Gastrocnemius medialis (tissue), 4 donors: ENCODE measurements at regions not wholly inside any gene's neighbourhood (a gene's known extent, or its start where the extent isn't known, plus 50 kb on each side); places are given as distances from the start of the nearest gene placed in this dataset.

Experiments used
- ATAC-seq, 2 donors: fragments of 150-250 bp; one replicate each; pipeline ENCODE4 v1.9.1; 2016
- DNase-seq, 2 donors: peaks; one replicate each; pipeline ENCODE4 v3.0.0-alpha.2; 2019
- H3K27ac ChIP-seq, 4 donors: fragments of 200-600 bp; sonication (generic); 1 replicate in 1 of 4; 2 replicates in 3 of 4; pipeline ENCODE4 v1.5.1; 2016 to 2018; ENCODE audit warnings: mild to moderate bottlenecking in 2 of 4, moderate library complexity in 1 of 4
- H3K27me3 ChIP-seq, 3 donors: fragments of 200-600 bp; sonication (generic) in 2 of 3; 1 replicate in 1 of 3; 2 replicates in 2 of 3; pipeline versions ENCODE4 v1.5.1 to v1.6.0; 2016 to 2019; ENCODE audit warnings: mild to moderate bottlenecking in 1 of 3, moderate library complexity in 1 of 3
- H3K36me3 ChIP-seq, 2 donors: fragments of 200-600 bp; sonication (generic) in 1 of 2; one replicate each; pipeline ENCODE4 v1.5.1; 2017 to 2018
- H3K4me1 ChIP-seq, 2 donors: fragments of 200-600 bp; sonication (generic) in 1 of 2; one replicate each; pipeline ENCODE4 v1.5.1; 2016 to 2017; ENCODE audit warnings: mild to moderate bottlenecking in 2 of 2
- H3K4me3 ChIP-seq, 4 donors: fragments of 200-600 bp; sonication (generic) in 3 of 4; 1 replicate in 1 of 4; 2 replicates in 3 of 4; pipeline ENCODE4 v1.5.1; 2016 to 2019; ENCODE audit warnings: mild to moderate bottlenecking in 2 of 4
- H3K9me3 ChIP-seq, 3 donors: fragments of 200-600 bp; sonication (generic) in 2 of 3; 1 replicate in 1 of 3; 2 replicates in 2 of 3; pipeline ENCODE4 v1.5.1; 2016 to 2019
- CTCF ChIP-seq, 5 experiments: fragments of 450-650 bp in 3 of 5; fragments of 200-600 bp in 2 of 5; sonication (generic) in 2 of 5; IDR thresholded peaks in 4 of 5; conservative IDR thresholded peaks in 1 of 5; 1 replicate in 4 of 5; 2 replicates in 1 of 5; pipeline ENCODE4 v1.5.1; 2016 to 2019; ENCODE audit warnings: antibody characterized with exemption in 5 of 5, mild to moderate bottlenecking in 3 of 5, moderate library complexity in 3 of 5
- POLR2A ChIP-seq, 2 donors: fragments of 450-650 bp; IDR thresholded peaks; one replicate each; pipeline ENCODE4 v1.6.1; 2017; ENCODE audit warnings: antibody characterized with exemption in 2 of 2, mild to moderate bottlenecking in 2 of 2, moderate library complexity in 2 of 2
- in situ Hi-C, 4 donors: fragments of 200-750 bp; cut with MboI; loops; one replicate each; pipeline versions ENCODE4 v1.15.0 to v1.8.0; 2017; ENCODE audit warnings: low sequenced_read_pairs in 4 of 4
- intact Hi-C: fragments of 100-400 bp; cut with DNase I; formaldehyde crosslinking; loops from one replicate; pipeline ENCODE4 v1.15.1; 2023; ENCODE audit warnings: low total_unique reads

- Histone ChIP-seq H3K27ac (no peak overlapping the region), H3K4me3 (no peak overlapping the region), H3K4me1 (no peaks in the 10 kb centered on the region), H3K27me3 (no peaks in the 10 kb centered on the region), H3K9me3 (no peaks in the 10 kb centered on the region), H3K36me3 (no peaks in the 10 kb centered on the region)
- DNase-seq (no peak), ATAC-seq (no peak)
- in situ Hi-C loops (no loop called here), intact Hi-C loops (no loop called here)
- TF ChIP-seq POLR2A (IDR thresholded peaks at IDR 0.05) = no peak
- no peak for TF ChIP-seq CTCF (IDR thresholded peaks at IDR 0.05 in 4 of 5, conservative IDR thresholded peaks at IDR 0.05 in 1 of 5)
These were observed 295.9 kb upstream of the ITGA1 start for GRCh38 chr5:52491818-52492217.

GRCh38 chr5:52497133-52497693 lies 290.5 kb upstream of the ITGA1 start:
- DNase-seq (no peak), ATAC-seq (no peak)
- intact Hi-C loops = no loop called here
- Histone ChIP-seq H3K36me3 (no peaks in the 10 kb centered on the region), H3K4me3 (no peak overlapping the region), H3K9me3 (no peaks in the 10 kb centered on the region), H3K27ac (no peak overlapping the region), H3K27me3 (no peaks in the 10 kb centered on the region), H3K4me1 (no peaks in the 10 kb centered on the region)
- TF ChIP-seq CTCF (IDR thresholded peaks at IDR 0.05 in 4 of 5, conservative IDR thresholded peaks at IDR 0.05 in 1 of 5) = no peak
- TF ChIP-seq POLR2A (IDR thresholded peaks at IDR 0.05) = no peak
- in situ Hi-C loops = no loop called here

GRCh38 chr5:52498607-52499006 lies 289.1 kb upstream of the ITGA1 start:
- in situ Hi-C loops (no loop called here), intact Hi-C loops (no loop called here)
- H3K27me3 ChIP-seq = no peaks in the 10 kb centered on the region
- no peaks in the 10 kb centered on the region for H3K36me3 ChIP-seq
- no peak overlapping the region for H3K27ac ChIP-seq
- no peak for ATAC-seq
- no peak for DNase-seq
- H3K9me3 ChIP-seq = no peaks in the 10 kb centered on the region
- TF ChIP-seq POLR2A (IDR thresholded peaks at IDR 0.05) (no peak), CTCF (IDR thresholded peaks at IDR 0.05 in 4 of 5, conservative IDR thresholded peaks at IDR 0.05 in 1 of 5) (no peak)
- no peak overlapping the region for H3K4me3 ChIP-seq
- no peaks in the 10 kb centered on the region for H3K4me1 ChIP-seq

DNA sequence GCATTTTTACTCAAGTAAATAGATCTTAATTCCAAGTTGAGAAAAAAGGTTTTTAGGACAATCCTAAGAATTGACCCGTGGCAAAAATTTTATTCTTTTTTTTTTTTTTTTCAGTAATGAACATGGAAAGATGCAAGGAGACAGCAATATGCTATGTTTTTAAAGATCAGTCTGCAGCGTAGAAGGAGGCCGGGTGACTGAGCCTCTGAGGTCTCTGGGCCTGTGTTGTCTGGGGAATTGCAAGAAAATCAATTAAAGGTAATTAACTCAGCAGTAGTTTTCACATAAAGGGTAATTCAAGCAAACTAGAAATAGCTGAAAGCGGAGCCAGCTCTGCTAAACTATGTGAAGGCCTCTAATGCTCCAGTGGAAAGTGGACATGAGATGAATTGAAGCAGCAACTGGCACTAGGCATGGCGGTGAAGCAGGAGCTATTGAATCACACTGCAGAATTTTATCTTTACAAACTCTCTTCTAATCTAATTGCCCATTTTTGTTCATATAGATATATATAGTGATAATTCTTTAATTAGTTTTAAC lies 285.2 kb upstream of the ITGA1 start:
- no peak for TF ChIP-seq CTCF (IDR thresholded peaks at IDR 0.05 in 4 of 5, conservative IDR thresholded peaks at IDR 0.05 in 1 of 5)
- intact Hi-C loops = no loop called here
- ATAC-seq (no peak), DNase-seq (no peak)
- no peaks in the 10 kb centered on the region for H3K9me3 ChIP-seq
- no peak overlapping the region for H3K27ac ChIP-seq
- no peak overlapping the region for H3K4me3 ChIP-seq
- in situ Hi-C loops = no loop called here
- H3K27me3 ChIP-seq = no peaks in the 10 kb centered on the region
- H3K4me1 ChIP-seq = no peaks in the 10 kb centered on the region
- no peaks in the 10 kb centered on the region for H3K36me3 ChIP-seq
